ENCODE measurements at regions not wholly inside any gene's neighbourhood (a gene's known extent, or its start where the extent isn't known, plus 50 kb on each side); places are given as distances from the start of the nearest gene placed in this dataset.
"Not testable (repeated sequence)": the region's sequence is repeated elsewhere in the genome, so short reads cannot be mapped to it uniquely, and the experiment has no call there.

DNA sequence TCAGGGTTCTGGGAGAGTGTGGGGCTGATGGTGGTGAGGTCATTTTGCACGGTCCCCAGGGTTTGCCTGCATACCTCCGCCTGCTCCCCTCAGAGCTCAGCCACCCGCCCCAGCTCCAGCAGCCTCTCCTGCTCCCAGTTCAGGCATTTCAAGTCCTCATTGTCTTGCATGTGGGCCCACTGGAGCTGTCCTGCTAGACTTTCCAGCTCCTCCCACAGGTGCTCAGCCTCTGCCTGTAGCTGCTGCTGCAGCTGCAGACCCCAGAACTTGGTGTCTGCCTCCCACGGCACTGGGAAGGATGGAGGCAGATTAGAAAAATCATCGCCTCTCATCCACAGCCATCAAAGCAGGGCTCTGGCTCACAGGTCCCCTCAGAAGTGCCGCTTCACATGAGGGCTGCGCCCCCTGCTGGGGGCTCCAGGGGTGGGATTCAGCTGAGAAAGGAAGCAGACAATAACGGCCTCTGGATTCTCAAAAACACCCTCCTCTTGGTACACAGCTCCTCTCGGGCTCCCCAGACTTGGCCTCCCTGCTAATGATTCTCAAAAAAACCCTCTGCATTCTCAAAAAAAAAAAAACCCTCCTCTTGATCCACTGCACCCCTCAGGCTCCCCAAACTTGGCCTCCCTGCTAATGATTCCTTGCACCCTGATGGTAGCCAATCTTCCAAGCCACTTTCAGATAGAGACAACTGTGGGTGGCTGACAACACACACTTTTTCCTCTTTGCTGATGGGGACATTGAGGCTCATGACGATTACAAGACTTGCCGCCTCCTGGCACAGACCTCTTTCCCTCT lies 89.3 kb upstream of the C2CD4B start:
- Histone ChIP-seq H4K20me1 (ENCODE audit: insufficient read depth, poor library complexity, severe bottlenecking) (no peaks in the 10 kb centered on the region), H3K9me3 (ENCODE audit: low read depth) (no peaks in the 10 kb centered on the region), H3K27me3 (no peaks in the 10 kb centered on the region), H2AFZ (no peak overlapping the region), H3K27ac (no peak overlapping the region), H3K4me1 (ENCODE audit: insufficient read depth) (no peaks in the 10 kb centered on the region), H3K9me2 (replicated peaks; ENCODE audit: insufficient read depth) (no peaks in the 10 kb centered on the region), H3K4me3 (no peak overlapping the region), H3K36me3 (replicated peaks; ENCODE audit: insufficient read depth, low read depth) (no peaks in the 10 kb centered on the region), H3K79me2 (no peaks in the 10 kb centered on the region), H3K4me2 (no peak overlapping the region)
- TF ChIP-seq, protein P1, sequence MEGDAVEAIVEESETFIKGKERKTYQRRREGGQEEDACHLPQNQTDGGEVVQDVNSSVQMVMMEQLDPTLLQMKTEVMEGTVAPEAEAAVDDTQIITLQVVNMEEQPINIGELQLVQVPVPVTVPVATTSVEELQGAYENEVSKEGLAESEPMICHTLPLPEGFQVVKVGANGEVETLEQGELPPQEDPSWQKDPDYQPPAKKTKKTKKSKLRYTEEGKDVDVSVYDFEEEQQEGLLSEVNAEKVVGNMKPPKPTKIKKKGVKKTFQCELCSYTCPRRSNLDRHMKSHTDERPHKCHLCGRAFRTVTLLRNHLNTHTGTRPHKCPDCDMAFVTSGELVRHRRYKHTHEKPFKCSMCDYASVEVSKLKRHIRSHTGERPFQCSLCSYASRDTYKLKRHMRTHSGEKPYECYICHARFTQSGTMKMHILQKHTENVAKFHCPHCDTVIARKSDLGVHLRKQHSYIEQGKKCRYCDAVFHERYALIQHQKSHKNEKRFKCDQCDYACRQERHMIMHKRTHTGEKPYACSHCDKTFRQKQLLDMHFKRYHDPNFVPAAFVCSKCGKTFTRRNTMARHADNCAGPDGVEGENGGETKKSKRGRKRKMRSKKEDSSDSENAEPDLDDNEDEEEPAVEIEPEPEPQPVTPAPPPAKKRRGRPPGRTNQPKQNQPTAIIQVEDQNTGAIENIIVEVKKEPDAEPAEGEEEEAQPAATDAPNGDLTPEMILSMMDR (IDR thresholded peaks at IDR 0.05; ENCODE audit: poor library complexity), result peak; percentile 72
- TF ChIP-seq EZH2phosphoT487 (IDR thresholded peaks at IDR 0.05; ENCODE audit: low read depth, severe bottlenecking, unreplicated experiment) (no peak), EZH2 (IDR thresholded peaks at IDR 0.05; ENCODE audit: borderline replicate concordance) (no peak)
- DNase-seq (ENCODE audit: low spot score), result peak; percentile 87
- 47% methylated on average over 11 of the region's 11 CpGs for WGBS (ENCODE audit: low lambda C conversion rate, missing lambda C conversion rate)

GRCh38 chr15:62256430-62256829 lies 91.3 kb upstream of the C2CD4B start:
- not testable (repeated sequence) for H3K27ac ChIP-seq; H3K79me2 ChIP-seq; H3K4me3 ChIP-seq; H3K4me2 ChIP-seq; H3K9me3 ChIP-seq (ENCODE audit: low read depth); H4K20me1 ChIP-seq (ENCODE audit: insufficient read depth, poor library complexity, severe bottlenecking); H3K9me2 ChIP-seq (replicated peaks; ENCODE audit: insufficient read depth); H3K36me3 ChIP-seq (replicated peaks; ENCODE audit: insufficient read depth, low read depth); DNase-seq (ENCODE audit: low spot score); H2AFZ ChIP-seq; H3K27me3 ChIP-seq; H3K4me1 ChIP-seq (ENCODE audit: insufficient read depth)
- WGBS (ENCODE audit: low lambda C conversion rate, missing lambda C conversion rate), result 94% methylated on average over 2 of the region's 2 CpGs

DNA sequence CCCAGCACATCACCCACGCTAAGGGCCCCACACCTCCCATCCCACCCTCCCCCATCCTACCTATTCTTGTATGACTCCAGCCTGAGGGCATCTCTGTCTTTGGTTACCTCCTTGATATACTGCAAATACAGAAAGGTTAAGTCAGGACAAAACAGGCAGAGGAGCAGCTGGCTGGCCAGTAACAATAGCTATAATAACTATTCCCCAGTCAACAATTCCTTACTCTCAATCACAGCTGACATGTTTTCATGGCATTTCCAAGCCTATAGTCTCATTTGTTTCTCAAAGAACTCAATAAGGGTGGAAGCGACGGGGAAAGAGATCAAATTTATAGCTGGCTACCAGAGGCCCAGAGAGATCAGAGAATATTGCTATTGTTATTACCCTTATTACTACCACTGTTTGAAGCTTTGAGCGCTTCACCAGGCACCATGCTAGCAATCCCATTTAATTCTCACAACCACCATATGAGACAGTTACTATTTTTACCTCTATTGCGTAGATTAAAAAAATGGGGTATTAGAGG lies 93.0 kb upstream of the C2CD4B start:
- TF ChIP-seq EZH2 (IDR thresholded peaks at IDR 0.05; ENCODE audit: borderline replicate concordance) (no peak), EZH2phosphoT487 (IDR thresholded peaks at IDR 0.05; ENCODE audit: low read depth, severe bottlenecking, unreplicated experiment) (no peak)
- TF ChIP-seq, protein P1 (IDR thresholded peaks at IDR 0.05; ENCODE audit: poor library complexity), result no peak
- Histone ChIP-seq H4K20me1 (ENCODE audit: insufficient read depth, poor library complexity, severe bottlenecking) (no peaks in the 10 kb centered on the region), H3K9me2 (replicated peaks; ENCODE audit: insufficient read depth) (no peaks in the 10 kb centered on the region), H3K27me3 (no peaks in the 10 kb centered on the region), H3K9me3 (ENCODE audit: low read depth) (no peaks in the 10 kb centered on the region), H3K4me1 (ENCODE audit: insufficient read depth) (no peaks in the 10 kb centered on the region), H3K4me2 (no peak overlapping the region), H3K79me2 (no peaks in the 10 kb centered on the region), H2AFZ (no peak overlapping the region), H3K36me3 (replicated peaks; ENCODE audit: insufficient read depth, low read depth) (no peaks in the 10 kb centered on the region), H3K4me3 (no peak overlapping the region), H3K27ac (no peak overlapping the region)
- DNase-seq (ENCODE audit: low spot score), result no peak
- 90% methylated on average over 5 of the region's 5 CpGs for WGBS (ENCODE audit: low lambda C conversion rate, missing lambda C conversion rate)

GRCh38 chr15:62262305-62262941 lies 97.3 kb upstream of the C2CD4B start:
- Histone ChIP-seq H2AFZ (no peak overlapping the region), H3K4me2 (no peak overlapping the region), H3K9me2 (replicated peaks; ENCODE audit: insufficient read depth) (no peaks in the 10 kb centered on the region), H3K4me1 (ENCODE audit: insufficient read depth) (no peaks in the 10 kb centered on the region), H4K20me1 (ENCODE audit: insufficient read depth, poor library complexity, severe bottlenecking) (no peaks in the 10 kb centered on the region), H3K9me3 (ENCODE audit: low read depth) (no peaks in the 10 kb centered on the region), H3K27me3 (no peaks in the 10 kb centered on the region), H3K36me3 (replicated peaks; ENCODE audit: insufficient read depth, low read depth) (no peaks in the 10 kb centered on the region), H3K4me3 (no peak overlapping the region), H3K79me2 (no peaks in the 10 kb centered on the region), H3K27ac (peak overlapping the region; percentile 77)
- WGBS (ENCODE audit: low lambda C conversion rate, missing lambda C conversion rate), result 87% methylated on average over 7 of the region's 7 CpGs
- DNase-seq (ENCODE audit: low spot score), result no peak
- TF ChIP-seq, protein P1 (IDR thresholded peaks at IDR 0.05; ENCODE audit: poor library complexity), result no peak
- no peak for TF ChIP-seq EZH2phosphoT487 (IDR thresholded peaks at IDR 0.05; ENCODE audit: low read depth, severe bottlenecking, unreplicated experiment)
- no peak for TF ChIP-seq EZH2 (IDR thresholded peaks at IDR 0.05; ENCODE audit: borderline replicate concordance)
